ACC112 (cell line): ENCODE measurements at regions not wholly inside any gene's neighbourhood (a gene's known extent, or its start where the extent isn't known, plus 50 kb on each side); places are given as distances from the start of the nearest gene placed in this dataset.

Experiments
- H2AFZ ChIP-seq: fragments of 200-600 bp; sonication (generic); one replicate; pipeline ENCODE4 v1.6.0; 2017; ENCODE audit warnings: antibody characterized with exemption, low read length; ENCODE audit not compliant: unreplicated experiment
- H3K27ac ChIP-seq: fragments of 200-600 bp; sonication (generic); 2 replicates; pipeline ENCODE4 v1.5.1; 2014; ENCODE audit warnings: low read depth, mild to moderate bottlenecking, antibody characterized with exemption, low read length, moderate library complexity
- H3K27me3 ChIP-seq: fragments of 200-600 bp; sonication (generic); 2 replicates; pipeline ENCODE4 v1.6.1; 2014; ENCODE audit warnings: mild to moderate bottlenecking, antibody characterized with exemption, low read length, moderate library complexity, mixed read lengths; ENCODE audit not compliant: insufficient read depth
- H3K36me3 ChIP-seq: fragments of 200-600 bp; sonication (generic); 2 replicates; pipeline ENCODE4 v1.6.1; 2016; ENCODE audit warnings: mild to moderate bottlenecking, antibody characterized with exemption, low read length, moderate library complexity, mixed read lengths; ENCODE audit not compliant: insufficient read depth
- H3K4me1 ChIP-seq: fragments of 200-600 bp; sonication (generic); one replicate; pipeline ENCODE4 v1.6.1; 2016; ENCODE audit warnings: low read length, mixed read lengths; ENCODE audit not compliant: insufficient read depth, unreplicated experiment, control insufficient read depth
- H3K4me3 ChIP-seq: fragments of 200-600 bp; sonication (generic); 2 replicates; pipeline ENCODE4 v1.5.1; 2014; ENCODE audit warnings: mild to moderate bottlenecking, low read depth, low read length
- H3K79me2 ChIP-seq: fragments of 200-600 bp; sonication (generic); one replicate; pipeline ENCODE4 v1.6.0; 2016; ENCODE audit warnings: low read length; ENCODE audit not compliant: control insufficient read depth, unreplicated experiment, insufficient read depth

GRCh38 chr5:21236971-21237427, 1249.0 kb upstream of the CDH18 start:
- H2AFZ ChIP-seq = no peak overlapping the region
- no peaks in the 10 kb centered on the region for H3K36me3 ChIP-seq
- H3K79me2 ChIP-seq = no peaks in the 10 kb centered on the region
- H3K4me3 ChIP-seq = no peak overlapping the region
- H3K27ac ChIP-seq = no peak overlapping the region
- H3K27me3 ChIP-seq = no peaks in the 10 kb centered on the region
- no peaks in the 10 kb centered on the region for H3K4me1 ChIP-seq

GRCh38 chr5:21236104-21236503, 1248.1 kb upstream of the CDH18 start:
- H2AFZ ChIP-seq = no peak overlapping the region
- H3K36me3 ChIP-seq = no peaks in the 10 kb centered on the region
- H3K27ac ChIP-seq = no peak overlapping the region

GRCh38 chr5:21225223-21226064, 1237.4 kb upstream of the CDH18 start:
- Histone ChIP-seq H3K27ac (no peak overlapping the region), H3K4me1 (no peaks in the 10 kb centered on the region), H3K79me2 (no peaks in the 10 kb centered on the region), H3K4me3 (no peak overlapping the region), H2AFZ (no peak overlapping the region), H3K27me3 (no peaks in the 10 kb centered on the region), H3K36me3 (no peaks in the 10 kb centered on the region)

More at GRCh38 chr5:21236104-21236503, 1248.1 kb upstream of the CDH18 start:
- no peaks in the 10 kb centered on the region for H3K27me3 ChIP-seq
- H3K79me2 ChIP-seq = no peaks in the 10 kb centered on the region
- H3K4me1 ChIP-seq = no peaks in the 10 kb centered on the region
- no peak overlapping the region for H3K4me3 ChIP-seq

- H3K27ac ChIP-seq = no peak overlapping the region
- no peaks in the 10 kb centered on the region for H3K27me3 ChIP-seq
- H3K4me1 ChIP-seq = no peaks in the 10 kb centered on the region
- no peaks in the 10 kb centered on the region for H3K79me2 ChIP-seq
- no peak overlapping the region for H2AFZ ChIP-seq
- no peaks in the 10 kb centered on the region for H3K36me3 ChIP-seq
- no peak overlapping the region for H3K4me3 ChIP-seq
Measured at GRCh38 chr5:21221616-21222015, 1233.6 kb upstream of the CDH18 start.

- H3K27me3 ChIP-seq = no peaks in the 10 kb centered on the region
- H3K36me3 ChIP-seq = no peaks in the 10 kb centered on the region
- H2AFZ ChIP-seq = no peak overlapping the region
Measured at GRCh38 chr5:21219966-21220365, 1232.0 kb upstream of the CDH18 start.

GRCh38 chr5:21219251-21219650, 1231.3 kb upstream of the CDH18 start:
- H2AFZ ChIP-seq = no peak overlapping the region
- no peaks in the 10 kb centered on the region for H3K4me1 ChIP-seq

More at GRCh38 chr5:21219966-21220365, 1232.0 kb upstream of the CDH18 start:
- Histone ChIP-seq H3K4me1 (no peaks in the 10 kb centered on the region), H3K27ac (no peak overlapping the region), H3K4me3 (no peak overlapping the region), H3K79me2 (no peaks in the 10 kb centered on the region)

GRCh38 chr5:21212026-21212425, 1224.0 kb upstream of the CDH18 start:
- Histone ChIP-seq H3K27me3 (no peaks in the 10 kb centered on the region), H3K4me1 (no peaks in the 10 kb centered on the region), H2AFZ (no peak overlapping the region), H3K27ac (no peak overlapping the region), H3K36me3 (no peaks in the 10 kb centered on the region), H3K4me3 (no peak overlapping the region), H3K79me2 (no peaks in the 10 kb centered on the region)

More at GRCh38 chr5:21219251-21219650, 1231.3 kb upstream of the CDH18 start:
- Histone ChIP-seq H3K79me2 (no peaks in the 10 kb centered on the region), H3K4me3 (no peak overlapping the region), H3K36me3 (no peaks in the 10 kb centered on the region), H3K27me3 (no peaks in the 10 kb centered on the region), H3K27ac (no peak overlapping the region)

- Histone ChIP-seq H3K79me2 (no peaks in the 10 kb centered on the region), H3K27me3 (no peaks in the 10 kb centered on the region), H3K27ac (no peak overlapping the region), H3K4me1 (no peaks in the 10 kb centered on the region), H3K4me3 (no peak overlapping the region), H3K36me3 (no peaks in the 10 kb centered on the region), H2AFZ (no peak overlapping the region)
Measured at GRCh38 chr5:21209409-21209808, 1221.4 kb upstream of the CDH18 start.

GRCh38 chr5:21199087-21199486, 1211.1 kb upstream of the CDH18 start:
- Histone ChIP-seq H3K79me2 (no peaks in the 10 kb centered on the region), H3K27ac (no peak overlapping the region), H3K27me3 (no peaks in the 10 kb centered on the region), H3K4me1 (no peaks in the 10 kb centered on the region), H2AFZ (no peak overlapping the region), H3K36me3 (no peaks in the 10 kb centered on the region), H3K4me3 (no peak overlapping the region)

GRCh38 chr5:21195145-21195544, 1207.1 kb upstream of the CDH18 start:
- Histone ChIP-seq H3K4me1 (no peaks in the 10 kb centered on the region), H3K27ac (no peak overlapping the region), H3K4me3 (no peak overlapping the region), H3K27me3 (no peaks in the 10 kb centered on the region), H3K79me2 (no peaks in the 10 kb centered on the region), H3K36me3 (no peaks in the 10 kb centered on the region), H2AFZ (no peak overlapping the region)

GRCh38 chr5:21185536-21185935, 1197.5 kb upstream of the CDH18 start:
- Histone ChIP-seq H3K4me1 (no peaks in the 10 kb centered on the region), H3K36me3 (no peaks in the 10 kb centered on the region), H3K4me3 (no peak overlapping the region), H2AFZ (no peak overlapping the region), H3K79me2 (no peaks in the 10 kb centered on the region), H3K27me3 (no peaks in the 10 kb centered on the region), H3K27ac (no peak overlapping the region)
